Activated CD4-positive, alpha-beta T cell treated with anti-CD3 and anti-CD28 coated beads, Interleukin-2, amount 50 U/mL, for 24 hours (primary cell): ENCODE measurements at regions not wholly inside any gene's neighbourhood (a gene's known extent, or its start where the extent isn't known, plus 50 kb on each side); places are given as distances from the start of the nearest gene placed in this dataset.
"Not testable (repeated sequence)": the region's sequence is repeated elsewhere in the genome, so short reads cannot be mapped to it uniquely, and the experiment has no call there.

Source experiments
- DNase-seq, 2 donors: peaks; one replicate each; pipeline ENCODE4 v3.0.0-alpha.2; 2020; ENCODE audit warnings: low read depth in 1 of 2, low spot score in 1 of 2

DNA sequence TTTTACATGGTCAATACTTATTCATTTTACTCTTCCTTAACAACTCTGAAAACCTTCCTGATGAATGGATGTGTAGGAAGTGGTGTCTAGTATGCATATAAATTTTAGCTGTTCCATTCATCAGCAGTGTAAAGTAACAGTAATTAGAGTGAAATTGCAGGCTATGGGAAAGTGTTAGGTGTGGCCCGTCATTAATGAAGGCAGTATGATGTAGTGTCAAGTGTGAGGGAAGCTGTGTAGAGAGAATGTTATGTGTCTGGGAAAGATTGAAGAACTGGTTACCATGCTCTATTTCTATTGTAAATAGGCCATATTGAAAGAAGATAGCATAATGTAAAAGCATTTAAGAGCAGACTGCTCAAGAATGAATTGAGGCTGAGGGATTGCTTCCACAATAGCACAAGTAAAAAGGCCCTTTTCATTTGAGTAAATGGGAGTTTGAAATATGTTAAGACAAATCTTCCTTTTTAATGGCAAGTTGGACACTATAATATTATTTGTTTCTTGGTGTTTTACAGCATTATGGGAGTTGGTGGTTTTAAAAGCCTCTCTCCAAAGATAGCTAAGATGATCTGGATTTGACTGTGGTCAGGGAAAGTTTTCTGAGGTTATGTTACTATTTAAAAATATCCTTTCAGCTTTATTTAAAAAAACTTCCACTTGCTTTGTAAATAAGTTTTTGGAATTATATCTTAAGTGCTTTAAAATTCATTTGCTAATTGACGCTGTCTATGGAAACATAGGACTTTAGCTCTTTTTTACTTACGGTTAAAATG lies 401.0 kb upstream of the ZEB2 start:
- no peak for DNase-seq

DNA sequence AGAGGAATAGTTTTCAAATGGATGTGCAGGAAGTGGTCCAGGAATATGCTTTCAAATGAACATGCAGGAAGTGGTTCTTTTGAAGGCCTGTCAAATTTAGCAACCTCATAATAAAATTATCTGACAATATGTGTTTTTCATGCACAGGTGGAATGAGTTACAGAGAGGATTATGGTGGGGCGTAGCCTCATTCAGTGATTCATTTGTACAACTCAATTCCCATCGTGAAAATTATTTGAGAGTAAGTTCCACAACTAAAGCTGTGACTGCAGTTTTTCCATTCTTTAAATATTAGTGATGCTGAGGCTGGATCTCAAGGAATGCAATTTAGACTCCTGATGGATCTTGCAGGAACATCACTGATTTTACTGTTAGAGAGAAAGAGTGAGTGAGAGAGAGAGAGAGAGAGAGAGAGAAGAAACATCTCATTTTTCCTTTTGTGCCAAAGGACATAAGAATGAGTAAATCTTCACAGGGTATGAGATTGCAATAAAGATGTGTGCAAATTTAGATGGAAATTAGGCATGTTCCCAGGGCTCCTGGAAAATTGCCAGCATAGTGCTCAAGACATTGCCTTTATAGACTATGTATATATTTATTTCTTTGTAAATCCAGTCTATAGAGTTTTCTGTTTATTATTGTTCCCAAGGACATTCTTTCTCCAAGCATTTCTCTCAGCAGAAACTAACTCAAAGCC lies 394.9 kb upstream of the ZEB2 start:
- no peak for DNase-seq

DNA sequence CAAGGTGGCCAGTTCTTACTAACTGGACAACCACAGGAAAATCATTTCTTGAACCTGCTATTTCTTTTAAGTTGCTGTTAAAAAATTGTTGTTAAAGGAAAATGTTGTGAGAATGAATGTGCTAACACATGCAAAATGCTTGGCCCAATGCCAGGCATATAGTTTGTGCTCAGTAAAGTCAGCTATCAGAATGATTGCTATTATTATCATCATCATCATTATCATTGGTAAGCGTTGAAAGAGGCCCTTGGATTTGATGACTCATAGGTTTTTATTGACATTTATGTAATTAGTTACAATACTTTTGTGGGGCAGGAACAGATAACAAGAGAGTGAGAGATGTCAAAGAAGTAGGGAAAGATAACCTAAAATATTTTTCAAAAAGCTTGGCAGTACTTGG lies 394.2 kb upstream of the ZEB2 start:
- no peak for DNase-seq

DNA sequence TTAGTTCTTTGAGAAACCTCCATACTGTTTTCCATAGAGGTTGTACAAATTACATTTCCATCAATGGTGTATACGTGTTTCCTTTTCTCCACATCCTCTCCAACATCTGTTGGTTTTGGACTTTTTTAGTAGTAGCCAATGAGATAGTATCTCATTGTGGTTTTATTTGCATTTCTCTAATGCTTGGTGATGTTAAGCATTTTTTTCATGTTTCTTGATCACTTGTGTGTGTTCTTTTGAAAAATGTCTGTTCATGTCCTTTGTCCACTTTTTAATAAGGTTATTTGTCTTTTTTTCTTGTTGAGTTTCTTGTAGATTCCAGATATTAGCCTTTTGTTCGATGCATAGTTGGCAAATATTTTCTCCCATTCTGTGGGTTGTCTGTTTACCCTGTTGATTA lies 392.3 kb upstream of the ZEB2 start:
- no peak for DNase-seq

DNA sequence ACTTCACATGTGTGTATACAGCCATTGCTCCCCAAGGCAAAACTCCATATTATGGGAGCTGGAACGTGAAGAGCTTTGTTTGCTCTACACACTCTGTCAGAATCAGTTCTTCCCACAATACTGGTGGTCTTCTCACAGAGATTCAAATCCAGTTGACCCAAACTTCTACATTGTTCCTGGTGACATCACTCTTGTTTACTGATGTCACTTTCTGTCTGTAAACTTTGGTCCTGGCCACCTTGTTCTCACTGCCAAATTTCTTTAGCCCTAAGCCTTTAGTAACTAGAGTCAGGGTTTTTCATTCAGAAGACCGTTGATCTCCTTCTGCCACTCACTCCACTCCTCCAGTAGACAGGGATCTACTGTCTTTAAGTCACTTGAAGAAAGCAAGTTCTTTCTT lies 386.0 kb upstream of the ZEB2 start:
- no peak for DNase-seq

DNA sequence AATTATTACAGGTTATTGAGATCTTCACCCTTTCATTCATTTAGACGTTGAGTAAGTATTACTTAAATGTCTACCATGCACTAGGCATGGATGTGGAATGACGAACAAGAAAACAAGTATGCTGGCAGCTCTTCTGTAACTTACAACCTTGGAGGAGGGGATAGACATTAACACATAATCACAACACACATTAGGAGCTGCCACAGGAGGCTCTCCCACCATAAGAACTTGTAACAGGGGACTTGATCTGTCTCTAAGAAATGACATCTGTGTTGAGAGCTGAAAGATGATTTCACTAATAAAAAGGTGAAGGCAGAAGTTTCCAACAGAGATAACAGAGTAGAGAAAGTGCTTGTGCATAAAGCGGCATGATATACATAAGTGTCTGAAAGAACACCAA lies 384.7 kb upstream of the ZEB2 start:
- DNase-seq: no peak

DNA sequence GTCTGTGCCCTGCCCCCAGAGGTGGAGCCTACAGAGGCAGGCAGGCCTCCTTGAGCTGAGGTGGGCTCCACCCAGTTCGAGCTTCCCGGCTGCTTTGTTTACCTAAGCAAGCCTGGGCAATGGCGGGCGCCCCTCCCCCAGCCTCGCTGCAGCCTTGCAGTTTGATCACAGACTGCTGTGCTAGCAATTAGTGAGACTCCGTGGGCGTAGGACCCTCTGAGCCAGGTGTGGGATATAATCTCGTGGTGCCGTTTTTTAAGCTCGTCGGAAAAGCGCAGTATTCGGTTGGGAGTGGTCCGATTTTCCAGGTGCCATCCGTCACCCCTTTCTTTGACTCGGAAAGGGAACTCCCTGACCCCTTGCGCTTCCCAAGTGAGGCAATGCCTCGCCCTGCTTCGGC lies 383.1 kb upstream of the ZEB2 start:
- not testable (repeated sequence) for DNase-seq

DNA sequence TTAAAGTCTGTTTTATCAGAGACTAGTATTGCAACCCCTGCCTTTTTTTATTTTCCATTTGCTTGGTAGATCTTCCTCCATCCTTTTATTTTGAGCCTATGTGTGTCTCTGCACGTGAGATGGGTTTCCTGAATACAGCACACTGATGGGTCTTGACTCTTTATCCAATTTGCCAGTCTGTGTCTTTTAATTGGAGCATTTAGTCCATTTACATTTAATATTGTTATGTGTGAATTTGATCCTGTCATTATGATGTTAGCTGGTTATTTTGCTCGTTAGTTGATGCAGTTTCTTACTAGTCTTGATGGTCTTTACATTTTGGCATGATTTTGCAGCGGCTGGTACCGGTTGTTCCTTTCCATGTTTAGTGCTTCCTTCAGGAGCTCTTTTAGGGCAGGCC lies 381.5 kb upstream of the ZEB2 start:
- DNase-seq: not testable (repeated sequence)

DNA sequence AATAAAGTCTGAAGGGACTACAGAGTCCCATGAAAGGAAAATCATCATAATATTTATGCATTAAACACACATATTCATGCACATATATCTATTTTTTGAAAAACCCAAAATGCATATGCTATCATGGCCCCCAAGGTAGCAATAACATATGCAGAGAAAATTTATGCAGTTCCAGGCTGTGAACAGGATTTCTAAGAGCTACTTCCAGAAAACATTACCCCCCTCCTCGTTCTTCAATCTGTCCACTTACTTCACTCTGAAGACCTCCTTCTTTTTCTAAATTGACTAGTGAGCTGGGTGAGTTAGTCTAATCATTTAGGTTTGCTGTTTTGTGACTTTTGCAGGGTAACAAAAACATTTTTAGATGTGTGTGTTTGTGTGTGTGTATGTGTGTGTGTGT lies 376.4 kb upstream of the ZEB2 start:
- no peak for DNase-seq

DNA sequence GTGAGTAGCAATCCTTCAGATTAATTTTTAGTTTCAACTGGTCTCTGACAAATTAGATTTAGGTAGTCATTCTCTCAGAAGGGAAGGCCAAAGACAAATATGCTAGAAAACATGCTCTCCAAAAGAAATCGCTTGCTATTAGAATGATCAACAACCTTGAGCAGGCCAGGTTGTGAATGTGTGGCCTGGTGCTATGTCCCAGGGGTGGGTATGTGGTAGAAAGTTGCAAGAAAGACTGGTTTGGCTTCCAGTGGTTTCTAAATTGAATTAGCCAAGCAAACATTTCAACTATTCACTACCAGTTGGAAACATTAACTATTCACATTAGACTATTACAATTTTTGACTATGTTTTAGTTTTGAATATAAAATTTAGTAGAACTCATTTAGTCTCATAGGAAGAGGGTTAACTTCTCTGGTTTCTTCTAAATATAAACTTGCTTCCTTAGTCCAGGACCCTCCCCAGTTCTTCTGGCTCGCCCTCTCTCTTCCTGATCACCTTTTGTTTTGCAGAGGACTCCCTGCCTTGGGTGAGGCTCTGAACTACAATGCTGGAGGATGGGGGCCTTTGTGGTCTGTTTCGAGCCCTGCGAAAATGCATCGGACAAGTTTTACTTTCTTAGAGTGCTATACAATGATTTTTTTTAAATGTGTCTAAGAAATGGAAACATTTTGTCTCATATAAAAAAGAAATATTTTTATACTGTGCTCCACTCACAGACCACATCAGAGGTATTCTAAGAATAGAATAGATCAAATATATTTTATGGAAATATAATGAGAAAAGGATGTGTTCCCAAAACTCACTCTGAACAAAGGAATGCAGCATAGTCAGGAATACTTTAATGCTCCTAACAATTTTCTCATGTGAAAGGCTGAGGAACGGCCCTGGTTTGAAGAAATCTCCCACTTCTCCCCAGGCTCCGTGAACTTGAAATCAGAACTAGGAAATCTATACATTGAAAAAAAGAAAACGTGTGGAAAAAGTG lies 375.0 kb upstream of the ZEB2 start:
- no peak for DNase-seq

DNA sequence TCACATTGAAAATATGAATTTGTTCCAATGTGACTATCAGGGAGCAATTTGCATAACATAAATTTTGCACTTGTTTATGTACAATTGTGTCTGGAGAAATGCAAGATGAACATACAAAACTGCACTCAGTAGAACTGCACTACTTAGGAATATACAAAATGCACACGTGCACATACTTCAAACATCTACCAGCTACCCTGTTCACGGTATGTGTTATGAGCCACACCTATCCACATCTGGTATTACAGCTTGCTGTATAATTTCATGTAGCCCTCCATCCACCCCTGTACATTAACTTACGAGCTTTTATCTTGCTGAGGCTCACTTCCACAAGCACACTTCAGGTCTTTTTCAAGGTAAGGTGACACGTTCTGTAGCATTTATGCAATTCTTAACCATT lies 373.5 kb upstream of the ZEB2 start:
- no peak for DNase-seq

DNA sequence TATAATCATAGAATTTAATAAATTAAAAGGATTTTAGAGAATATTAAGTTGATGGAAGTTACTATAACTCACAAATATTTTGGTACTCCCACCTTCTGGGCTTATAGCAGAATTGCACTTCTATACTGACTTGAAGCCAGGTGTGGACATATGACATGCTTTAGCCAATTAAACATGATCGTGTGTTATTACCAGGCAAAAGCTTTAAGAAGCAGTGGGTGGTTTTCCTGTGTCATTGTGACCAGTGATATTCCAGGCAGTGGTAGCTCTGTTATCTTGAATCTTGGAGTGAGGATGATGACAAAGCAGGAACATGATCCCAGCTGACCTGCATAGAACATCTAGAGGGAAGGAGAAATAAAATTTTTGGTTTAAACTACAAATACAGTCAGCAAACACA lies 370.9 kb upstream of the ZEB2 start:
- no peak for DNase-seq

DNA sequence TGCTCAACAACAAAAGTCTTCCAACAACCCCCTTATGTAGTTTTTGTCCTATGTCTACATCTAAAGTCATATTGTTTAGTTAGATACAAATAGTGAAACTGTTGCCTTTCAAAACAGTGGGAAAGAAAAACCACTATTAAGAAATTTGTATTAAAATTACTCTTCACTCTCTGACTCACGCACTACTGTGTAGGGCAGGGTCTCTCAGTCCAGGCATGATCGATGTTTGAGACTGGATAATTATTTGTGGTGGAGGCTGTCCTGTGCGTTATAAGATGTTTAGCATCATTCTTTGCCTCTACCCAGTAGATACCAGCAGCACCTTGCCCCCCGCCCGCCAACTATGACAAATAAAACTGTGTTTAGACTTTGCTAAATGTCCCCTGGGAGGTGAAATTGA lies 369.4 kb upstream of the ZEB2 start:
- no peak for DNase-seq

DNA sequence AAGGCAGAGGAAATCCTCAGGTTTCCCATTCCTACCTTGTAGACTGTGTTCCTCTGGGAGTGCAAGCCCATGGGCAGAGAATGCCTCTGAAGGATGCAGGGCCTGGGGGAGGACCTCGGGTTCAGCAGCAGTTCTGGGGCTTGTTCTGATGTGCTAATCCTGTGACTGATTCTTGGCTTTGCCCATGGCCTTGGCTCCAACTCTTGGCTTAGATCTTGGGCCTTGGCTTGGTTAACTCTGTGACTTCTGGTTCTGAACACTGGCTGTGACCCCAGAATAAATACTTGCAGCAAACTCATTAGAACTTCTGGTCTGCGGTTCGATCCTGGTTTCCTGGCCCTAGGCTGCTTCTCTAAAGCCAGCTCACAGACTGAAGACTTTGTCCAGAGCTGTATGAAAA lies 366.9 kb upstream of the ZEB2 start:
- DNase-seq: no peak

DNA sequence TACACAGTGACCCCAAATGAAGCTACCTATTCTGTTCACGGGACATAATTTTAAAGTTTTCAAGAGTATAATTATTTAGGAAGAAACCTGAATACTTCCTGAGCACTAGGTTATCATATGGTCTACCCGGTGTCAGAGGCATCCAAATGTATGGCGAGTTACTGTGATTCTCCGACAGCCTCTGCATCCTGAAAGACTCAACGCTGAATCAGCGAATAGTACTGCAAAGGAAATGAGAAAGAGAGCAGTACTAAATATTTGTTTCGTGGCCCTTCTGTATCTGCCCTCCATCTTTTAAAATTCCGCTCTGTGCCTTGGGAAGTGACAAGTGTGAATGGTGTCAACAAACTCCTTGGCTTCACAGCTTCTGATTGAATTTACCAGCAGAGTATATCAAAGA lies 358.0 kb upstream of the ZEB2 start:
- no peak for DNase-seq

DNA sequence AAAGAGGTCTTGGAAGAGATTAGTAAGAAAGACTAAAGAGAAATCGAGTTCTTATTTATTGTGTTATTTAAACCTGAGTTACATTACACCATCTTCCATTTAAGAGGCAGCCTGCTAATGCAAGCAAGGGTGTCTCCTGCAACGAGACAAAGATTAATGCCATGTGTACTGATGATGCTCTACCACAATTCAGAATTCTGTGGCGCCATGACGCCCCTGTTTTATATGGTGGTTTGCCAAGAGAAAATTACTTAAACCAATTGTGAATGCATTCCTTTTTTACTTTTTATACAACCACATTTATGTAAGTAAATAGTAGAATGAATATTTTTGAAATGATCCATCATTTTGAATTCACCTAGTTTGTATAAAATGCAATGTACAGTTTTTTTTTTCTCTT lies 356.1 kb upstream of the ZEB2 start:
- DNase-seq: no peak

DNA sequence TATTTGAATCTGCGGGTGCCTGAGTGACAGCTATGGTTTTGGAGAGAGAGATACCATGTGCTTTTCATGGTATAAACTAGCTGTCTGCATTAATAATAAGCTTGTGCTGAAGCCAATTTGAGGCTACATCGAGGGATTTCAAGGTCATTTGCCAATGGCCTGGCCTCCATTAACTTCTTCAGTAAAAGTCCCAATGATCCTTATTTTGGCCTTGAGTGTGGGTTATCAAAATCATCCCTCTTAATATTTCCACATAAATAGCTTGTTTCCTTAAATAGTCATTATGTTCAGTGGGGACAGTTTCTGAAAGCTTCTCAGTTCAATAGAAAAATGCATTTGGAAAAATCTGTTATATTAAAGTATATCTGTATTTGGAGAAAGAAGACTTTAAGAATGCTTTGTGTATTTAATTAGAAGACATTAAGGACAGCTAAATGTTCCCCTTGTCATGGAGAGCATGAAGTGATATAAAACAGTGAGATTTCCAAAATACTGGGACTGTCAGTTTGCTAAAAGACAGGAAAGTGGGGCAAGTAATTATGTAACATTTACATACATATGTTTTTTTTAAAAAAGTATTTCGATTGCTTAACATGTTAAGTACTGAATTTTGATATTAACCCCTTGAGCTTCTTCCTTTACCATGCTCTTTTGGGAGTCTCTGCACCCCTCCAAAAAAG lies 355.5 kb upstream of the ZEB2 start:
- no peak for DNase-seq

DNA sequence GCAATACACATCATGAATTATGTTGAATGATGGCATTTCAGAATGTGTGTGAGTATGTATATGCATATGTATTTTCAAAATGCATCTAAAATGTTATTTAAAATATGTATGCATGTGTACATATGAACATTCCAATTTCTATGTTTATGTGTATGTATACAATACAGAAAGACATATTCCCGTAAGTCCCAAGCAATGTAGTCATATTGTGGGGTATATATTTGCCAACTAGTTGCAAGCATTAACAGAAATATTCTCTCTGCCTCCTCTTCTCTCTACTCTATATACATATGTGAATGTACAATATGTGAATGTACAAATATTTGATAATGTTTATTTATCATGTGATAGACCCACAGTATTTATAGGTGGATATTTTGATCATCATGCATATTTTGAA lies 345.8 kb upstream of the ZEB2 start:
- DNase-seq: no peak

DNA sequence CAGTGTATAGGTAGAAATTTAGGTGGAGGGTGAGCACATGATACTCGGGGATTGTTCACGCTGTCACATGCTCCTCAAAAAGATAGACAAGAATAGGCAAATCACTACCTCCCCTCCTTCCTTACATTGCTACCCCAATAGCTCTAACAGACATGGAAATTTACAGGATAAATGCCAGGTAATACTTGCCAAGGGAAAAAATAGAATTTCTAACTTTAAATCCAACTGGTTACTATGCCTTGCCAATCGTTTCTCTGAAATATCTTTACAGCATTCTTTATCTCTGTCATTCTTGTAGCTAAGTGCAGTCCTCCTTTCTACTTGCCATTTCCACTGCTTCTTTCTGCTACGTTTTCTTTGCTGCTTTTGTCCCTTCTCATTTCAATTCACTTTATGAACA lies 339.8 kb upstream of the ZEB2 start:
- DNase-seq: no peak

DNA sequence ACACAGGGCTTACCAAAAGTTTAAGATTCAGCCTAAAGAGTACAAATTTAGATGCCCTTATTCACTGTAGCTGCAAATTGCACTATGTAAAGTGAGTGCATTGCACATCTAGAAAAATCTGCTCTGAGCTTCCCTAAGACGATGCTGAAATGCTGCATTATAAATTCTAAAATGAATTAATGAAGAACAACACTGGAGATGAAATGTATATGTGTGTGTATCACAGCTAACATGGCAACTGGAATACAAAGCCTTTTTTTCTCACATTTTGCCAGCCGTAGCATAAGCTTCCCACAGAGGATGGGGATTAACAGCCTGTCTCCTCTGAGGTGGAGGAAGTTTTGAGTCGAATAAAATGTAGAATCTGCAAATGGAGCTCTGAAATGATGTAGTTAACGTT lies 338.3 kb upstream of the ZEB2 start:
- no peak for DNase-seq

DNA sequence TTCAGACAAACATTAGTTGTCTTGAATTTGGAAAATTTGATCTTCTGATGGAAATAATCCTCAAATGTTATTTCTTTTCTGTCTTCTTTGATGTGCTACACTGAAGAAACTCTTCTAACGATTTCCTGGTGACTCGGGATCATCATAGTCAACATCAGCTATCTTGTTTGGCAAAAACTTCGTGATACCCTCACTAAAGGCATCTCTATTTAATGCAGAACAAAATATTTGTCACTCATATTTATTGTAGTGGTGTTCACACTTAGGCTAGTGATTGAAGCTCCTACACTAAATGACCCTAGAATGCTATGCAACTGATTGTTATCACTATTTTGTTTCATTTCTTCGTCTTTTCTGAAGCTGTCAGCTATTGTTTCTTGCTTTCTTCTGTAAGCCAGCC lies 334.7 kb upstream of the ZEB2 start:
- no peak for DNase-seq
